ENCODE measurements at regions not wholly inside any gene's neighbourhood (a gene's known extent, or its start where the extent isn't known, plus 50 kb on each side); places are given as distances from the start of the nearest gene placed in this dataset.

GRCh38 chr6:11428371-11428770 lies 109.2 kb upstream of the TMEM170B start:
- no peak for DNase-seq
- no peaks in the 10 kb centered on the region for H3K27me3 ChIP-seq (ENCODE audit: control insufficient read depth, insufficient read depth, low read length)
- no peaks in the 10 kb centered on the region for H3K9me3 ChIP-seq (ENCODE audit: control insufficient read depth, low read depth, low read length)
- WGBS (ENCODE audit: insufficient coverage, low lambda C conversion rate) = no CpG with 5 or more reads among the region's 2 CpGs
- peaks cover 4% of the 10 kb centered on the region for H3K4me1 ChIP-seq (ENCODE audit: control insufficient read depth, insufficient read depth, low read length)
- no peak overlapping the region for H3K4me3 ChIP-seq (ENCODE audit: low read length)
- no peak overlapping the region for H3K27ac ChIP-seq (ENCODE audit: low read length)
- no peaks in the 10 kb centered on the region for H3K36me3 ChIP-seq (ENCODE audit: control insufficient read depth, insufficient read depth, low read length)

DNA sequence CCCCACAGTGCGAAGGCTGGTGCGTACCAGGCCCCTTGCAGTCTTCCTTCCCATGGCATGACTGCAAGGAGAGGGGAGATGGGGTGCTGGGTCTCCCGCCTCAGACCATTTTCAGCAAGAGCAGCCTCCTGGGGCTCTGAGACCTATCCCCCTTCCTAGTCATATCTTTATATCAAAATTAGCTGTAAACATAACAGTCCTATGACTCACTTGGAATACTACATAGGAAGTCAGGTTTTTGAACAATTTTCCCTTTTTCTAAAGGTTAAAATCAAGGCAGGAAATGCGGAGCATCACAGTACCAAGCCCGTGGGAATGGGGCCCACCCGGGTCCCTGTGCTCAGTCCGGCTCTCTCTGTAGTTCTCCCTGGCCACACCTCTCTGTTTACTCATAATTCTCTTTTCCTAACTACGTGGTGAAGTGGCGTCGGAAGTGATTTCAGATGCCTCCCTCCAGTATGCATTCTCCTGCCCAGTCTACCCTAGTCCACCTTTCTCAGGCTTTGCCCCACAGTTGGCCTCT lies 109.8 kb upstream of the TMEM170B start:
- no peak for DNase-seq
- WGBS (ENCODE audit: insufficient coverage, low lambda C conversion rate) = 60% methylated on average over 3 of the region's 10 CpGs
- Histone ChIP-seq H3K4me3 (ENCODE audit: low read length) (no peak overlapping the region), H3K27ac (ENCODE audit: low read length) (no peak overlapping the region), H3K36me3 (ENCODE audit: control insufficient read depth, insufficient read depth, low read length) (no peaks in the 10 kb centered on the region), H3K9me3 (ENCODE audit: control insufficient read depth, low read depth, low read length) (no peaks in the 10 kb centered on the region), H3K4me1 (ENCODE audit: control insufficient read depth, insufficient read depth, low read length) (peaks cover 4% of the 10 kb centered on the region), H3K27me3 (ENCODE audit: control insufficient read depth, insufficient read depth, low read length) (no peaks in the 10 kb centered on the region)

- no peaks in the 10 kb centered on the region for H3K36me3 ChIP-seq (ENCODE audit: control insufficient read depth, insufficient read depth, low read length)
- 80% methylated on average over 1 of the region's 9 CpGs for WGBS (ENCODE audit: insufficient coverage, low lambda C conversion rate)
- peaks cover 4% of the 10 kb centered on the region for H3K4me1 ChIP-seq (ENCODE audit: control insufficient read depth, insufficient read depth, low read length)
- H3K27ac ChIP-seq (ENCODE audit: low read length) = no peak overlapping the region
- no peak overlapping the region for H3K4me3 ChIP-seq (ENCODE audit: low read length)
- H3K9me3 ChIP-seq (ENCODE audit: control insufficient read depth, low read depth, low read length) = no peaks in the 10 kb centered on the region
- no peaks in the 10 kb centered on the region for H3K27me3 ChIP-seq (ENCODE audit: control insufficient read depth, insufficient read depth, low read length)
- DNase-seq = no peak
Measured at GRCh38 chr6:11427091-11427722, 110.3 kb upstream of the TMEM170B start.

DNA sequence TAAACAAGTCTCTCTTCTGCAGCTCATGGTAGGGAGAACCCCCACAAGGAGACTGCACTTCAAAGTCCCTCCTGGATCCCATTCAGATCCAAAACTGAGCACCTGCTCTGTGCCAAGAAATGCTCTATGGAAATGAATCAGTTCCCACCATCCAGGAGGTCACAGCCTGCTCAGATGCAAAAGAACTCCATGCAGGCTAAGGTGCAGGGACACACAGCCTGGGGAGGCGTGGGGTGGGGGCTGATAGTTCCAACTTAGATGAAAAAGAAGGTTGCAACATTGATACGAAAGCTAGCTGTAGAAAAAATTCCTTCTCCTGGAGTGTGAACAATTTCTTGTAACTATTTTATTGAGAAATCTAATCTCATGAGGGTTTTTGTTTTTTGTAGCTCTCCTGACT lies 111.0 kb upstream of the TMEM170B start:
- 100% methylated on average over 2 of the region's 2 CpGs for WGBS (ENCODE audit: insufficient coverage, low lambda C conversion rate)
- no peak for DNase-seq
- Histone ChIP-seq H3K9me3 (ENCODE audit: control insufficient read depth, low read depth, low read length) (no peaks in the 10 kb centered on the region), H3K27me3 (ENCODE audit: control insufficient read depth, insufficient read depth, low read length) (no peaks in the 10 kb centered on the region), H3K4me3 (ENCODE audit: low read length) (no peak overlapping the region), H3K27ac (ENCODE audit: low read length) (no peak overlapping the region), H3K36me3 (ENCODE audit: control insufficient read depth, insufficient read depth, low read length) (no peaks in the 10 kb centered on the region), H3K4me1 (ENCODE audit: control insufficient read depth, insufficient read depth, low read length) (no peaks in the 10 kb centered on the region)

- no CpG with 5 or more reads among the region's 1 CpG for WGBS (ENCODE audit: insufficient coverage, low lambda C conversion rate)
- Histone ChIP-seq H3K27ac (ENCODE audit: low read length) (no peak overlapping the region), H3K4me1 (ENCODE audit: control insufficient read depth, insufficient read depth, low read length) (no peaks in the 10 kb centered on the region), H3K36me3 (ENCODE audit: control insufficient read depth, insufficient read depth, low read length) (no peaks in the 10 kb centered on the region), H3K27me3 (ENCODE audit: control insufficient read depth, insufficient read depth, low read length) (no peaks in the 10 kb centered on the region), H3K9me3 (ENCODE audit: control insufficient read depth, low read depth, low read length) (no peaks in the 10 kb centered on the region), H3K4me3 (ENCODE audit: low read length) (no peak overlapping the region)
- DNase-seq = no peak
Measured at GRCh38 chr6:11425876-11426275, 111.7 kb upstream of the TMEM170B start.

DNA sequence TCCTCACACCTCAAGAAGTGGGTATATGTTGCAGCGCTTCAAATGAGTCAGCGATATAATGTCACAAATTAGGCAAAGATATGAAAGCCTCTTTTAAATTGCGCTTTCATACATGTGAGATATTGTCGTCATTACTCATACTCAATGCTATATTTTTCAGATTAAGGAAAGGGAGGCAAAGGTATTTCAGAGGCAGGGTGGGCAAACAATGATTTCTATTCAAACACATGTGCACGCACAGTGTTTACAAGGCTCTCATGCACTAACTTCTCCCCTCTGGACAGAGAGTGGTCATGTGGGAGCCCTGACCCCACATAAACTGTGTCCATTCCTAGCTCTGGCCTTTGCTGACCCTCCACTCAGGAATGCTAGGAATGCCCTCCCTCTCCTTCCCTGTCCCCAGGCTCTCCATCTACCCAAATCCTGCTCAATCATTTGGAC lies 112.1 kb upstream of the TMEM170B start:
- no peaks in the 10 kb centered on the region for H3K9me3 ChIP-seq (ENCODE audit: control insufficient read depth, low read depth, low read length)
- WGBS (ENCODE audit: insufficient coverage, low lambda C conversion rate) = 100% methylated on average over 2 of the region's 5 CpGs
- no peak for DNase-seq
- no peak overlapping the region for H3K4me3 ChIP-seq (ENCODE audit: low read length)
- no peaks in the 10 kb centered on the region for H3K36me3 ChIP-seq (ENCODE audit: control insufficient read depth, insufficient read depth, low read length)
- no peak overlapping the region for H3K27ac ChIP-seq (ENCODE audit: low read length)
- H3K27me3 ChIP-seq (ENCODE audit: control insufficient read depth, insufficient read depth, low read length) = no peaks in the 10 kb centered on the region
- no peaks in the 10 kb centered on the region for H3K4me1 ChIP-seq (ENCODE audit: control insufficient read depth, insufficient read depth, low read length)

- Histone ChIP-seq H3K27ac (ENCODE audit: low read length) (no peak overlapping the region), H3K36me3 (ENCODE audit: control insufficient read depth, insufficient read depth, low read length) (no peaks in the 10 kb centered on the region), H3K4me1 (ENCODE audit: control insufficient read depth, insufficient read depth, low read length) (no peaks in the 10 kb centered on the region), H3K4me3 (ENCODE audit: low read length) (no peak overlapping the region), H3K9me3 (ENCODE audit: control insufficient read depth, low read depth, low read length) (no peaks in the 10 kb centered on the region), H3K27me3 (ENCODE audit: control insufficient read depth, insufficient read depth, low read length) (no peaks in the 10 kb centered on the region)
- DNase-seq = no peak
- WGBS (ENCODE audit: insufficient coverage, low lambda C conversion rate) = no CpG with 5 or more reads among the region's 4 CpGs
Measured at GRCh38 chr6:11424395-11425034, 113.0 kb upstream of the TMEM170B start.

GRCh38 chr6:11423667-11424066 lies 113.9 kb upstream of the TMEM170B start:
- no peak for DNase-seq
- Histone ChIP-seq H3K4me1 (ENCODE audit: control insufficient read depth, insufficient read depth, low read length) (no peaks in the 10 kb centered on the region), H3K36me3 (ENCODE audit: control insufficient read depth, insufficient read depth, low read length) (no peaks in the 10 kb centered on the region), H3K4me3 (ENCODE audit: low read length) (no peak overlapping the region), H3K27me3 (ENCODE audit: control insufficient read depth, insufficient read depth, low read length) (no peaks in the 10 kb centered on the region), H3K9me3 (ENCODE audit: control insufficient read depth, low read depth, low read length) (no peaks in the 10 kb centered on the region), H3K27ac (ENCODE audit: low read length) (no peak overlapping the region)
- 100% methylated on average over 1 of the region's 1 CpG for WGBS (ENCODE audit: insufficient coverage, low lambda C conversion rate)

- Histone ChIP-seq H3K36me3 (ENCODE audit: control insufficient read depth, insufficient read depth, low read length) (no peaks in the 10 kb centered on the region), H3K9me3 (ENCODE audit: control insufficient read depth, low read depth, low read length) (no peaks in the 10 kb centered on the region), H3K4me3 (ENCODE audit: low read length) (no peak overlapping the region), H3K4me1 (ENCODE audit: control insufficient read depth, insufficient read depth, low read length) (no peaks in the 10 kb centered on the region), H3K27me3 (ENCODE audit: control insufficient read depth, insufficient read depth, low read length) (no peaks in the 10 kb centered on the region), H3K27ac (ENCODE audit: low read length) (no peak overlapping the region)
- DNase-seq = no peak
- WGBS (ENCODE audit: insufficient coverage, low lambda C conversion rate) = 100% methylated on average over 1 of the region's 1 CpG
Measured at GRCh38 chr6:11423072-11423471, 114.5 kb upstream of the TMEM170B start.

DNA sequence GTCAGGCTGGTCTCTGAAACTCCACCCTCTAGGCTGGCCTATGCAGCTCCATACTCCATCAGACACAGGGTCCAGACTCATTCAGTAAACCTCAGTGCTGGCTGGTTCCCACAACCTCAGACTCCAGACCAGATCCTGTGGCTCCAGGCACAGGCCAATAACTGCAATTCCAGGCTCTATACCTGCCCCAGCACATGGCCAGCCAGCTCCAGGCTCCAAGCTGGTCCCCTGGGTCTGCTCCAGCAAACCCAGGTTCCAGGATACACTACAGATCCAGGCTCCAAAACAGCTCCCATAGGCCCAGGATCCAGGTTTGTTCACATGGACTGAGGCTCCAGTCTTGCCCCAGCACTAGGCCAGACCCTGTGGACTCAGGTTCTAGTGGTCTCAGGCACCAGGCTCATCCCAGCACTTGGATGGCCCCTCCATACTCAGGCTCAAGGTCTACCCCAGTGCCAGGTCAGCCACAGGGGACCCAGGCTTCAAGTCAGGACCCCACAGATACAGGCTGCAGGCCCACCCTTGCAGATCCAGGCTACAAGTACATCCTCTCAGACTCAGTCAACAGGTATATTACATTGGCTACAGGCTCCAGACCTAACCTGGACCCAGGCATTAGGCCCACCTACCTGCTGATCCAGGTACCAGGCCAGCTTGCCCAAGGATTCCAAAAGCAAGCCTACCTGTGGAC lies 117.6 kb upstream of the TMEM170B start:
- no peak overlapping the region for H3K27ac ChIP-seq (ENCODE audit: low read length)
- no peak overlapping the region for H3K4me3 ChIP-seq (ENCODE audit: low read length)
- no peaks in the 10 kb centered on the region for H3K27me3 ChIP-seq (ENCODE audit: control insufficient read depth, insufficient read depth, low read length)
- H3K9me3 ChIP-seq (ENCODE audit: control insufficient read depth, low read depth, low read length) = peaks cover 7% of the 10 kb centered on the region
- no peak for DNase-seq
- H3K4me1 ChIP-seq (ENCODE audit: control insufficient read depth, insufficient read depth, low read length) = no peaks in the 10 kb centered on the region
- H3K36me3 ChIP-seq (ENCODE audit: control insufficient read depth, insufficient read depth, low read length) = no peaks in the 10 kb centered on the region
